HL-60 (cell line): ENCODE measurements at regions not wholly inside any gene's neighbourhood (a gene's known extent, or its start where the extent isn't known, plus 50 kb on each side); places are given as distances from the start of the nearest gene placed in this dataset.

Experiments
- DNase-seq, 2 experiments: peaks; one replicate each; pipeline ENCODE4 v3.0.0-alpha.2; 2010 to 2020; ENCODE audit warnings: low read depth in 1 of 2, low spot score in 1 of 2
- H3K27ac ChIP-seq: fragments of 250-450 bp; sonication (Bioruptor Pico); replicated peaks from 2 replicates; pipeline ENCODE4 v1.5.1; 2020; ENCODE audit warnings: mild to moderate bottlenecking, moderate library complexity
- H3K27me3 ChIP-seq: fragments of 250-450 bp; sonication (Bioruptor Pico); 2 replicates; pipeline ENCODE4 v1.5.1; 2021; ENCODE audit warnings: mild to moderate bottlenecking, moderate library complexity; ENCODE audit not compliant: insufficient read depth, poor library complexity, severe bottlenecking
- H3K4me3 ChIP-seq: replicated peaks from 2 replicates; pipeline ENCODE4 v1.5.1; 2011; ENCODE audit warnings: mild to moderate bottlenecking, control low read depth, low read length; ENCODE audit not compliant: insufficient read depth
- GABPA ChIP-seq: IDR thresholded peaks from 2 replicates; pipeline ENCODE4 v1.6.1; 2012; ENCODE audit warnings: low read depth
- POLR2AphosphoS5 ChIP-seq: IDR thresholded peaks from 2 replicates; pipeline ENCODE4 v1.6.1; 2012; ENCODE audit warnings: low read depth
- SPI1 ChIP-seq: IDR thresholded peaks from 2 replicates; pipeline ENCODE4 v1.6.1; 2012; ENCODE audit warnings: low read depth, mild to moderate bottlenecking, borderline replicate concordance
- TF ChIP-seq, protein P1 (sequence below): IDR thresholded peaks from one replicate; pipeline ENCODE4 v1.5.1; 2011; ENCODE audit warnings: low read length, control low read depth, inconsistent platforms; ENCODE audit not compliant: insufficient read depth
- TF ChIP-seq, protein P2 (sequence below): IDR thresholded peaks from 2 replicates; pipeline ENCODE4 v1.6.1; 2012; ENCODE audit warnings: low read depth; ENCODE audit not compliant: insufficient replicate concordance

DNA sequence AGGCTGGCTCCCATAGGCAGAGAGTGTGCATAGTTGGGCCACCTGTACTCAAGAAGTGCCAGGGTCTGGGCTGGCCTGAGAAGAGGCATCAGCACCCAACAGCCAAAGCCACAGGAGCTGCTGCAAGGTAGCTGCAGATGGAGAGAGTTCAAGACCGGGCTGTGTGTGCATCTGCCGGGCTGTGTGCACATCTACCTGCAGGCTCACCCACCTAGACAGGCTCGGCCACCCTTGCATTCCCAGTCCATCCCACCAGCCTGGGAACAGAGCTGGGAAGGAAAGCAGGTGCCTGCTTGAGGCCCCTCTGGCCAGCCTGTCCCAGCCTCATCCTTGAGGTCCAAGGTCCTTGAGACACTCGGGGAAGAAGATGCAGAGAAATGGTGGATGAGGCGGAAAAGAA is 194.4 kb upstream of the AJAP1 start:
- TF ChIP-seq GABPA, result no peak
- TF ChIP-seq, protein P1, sequence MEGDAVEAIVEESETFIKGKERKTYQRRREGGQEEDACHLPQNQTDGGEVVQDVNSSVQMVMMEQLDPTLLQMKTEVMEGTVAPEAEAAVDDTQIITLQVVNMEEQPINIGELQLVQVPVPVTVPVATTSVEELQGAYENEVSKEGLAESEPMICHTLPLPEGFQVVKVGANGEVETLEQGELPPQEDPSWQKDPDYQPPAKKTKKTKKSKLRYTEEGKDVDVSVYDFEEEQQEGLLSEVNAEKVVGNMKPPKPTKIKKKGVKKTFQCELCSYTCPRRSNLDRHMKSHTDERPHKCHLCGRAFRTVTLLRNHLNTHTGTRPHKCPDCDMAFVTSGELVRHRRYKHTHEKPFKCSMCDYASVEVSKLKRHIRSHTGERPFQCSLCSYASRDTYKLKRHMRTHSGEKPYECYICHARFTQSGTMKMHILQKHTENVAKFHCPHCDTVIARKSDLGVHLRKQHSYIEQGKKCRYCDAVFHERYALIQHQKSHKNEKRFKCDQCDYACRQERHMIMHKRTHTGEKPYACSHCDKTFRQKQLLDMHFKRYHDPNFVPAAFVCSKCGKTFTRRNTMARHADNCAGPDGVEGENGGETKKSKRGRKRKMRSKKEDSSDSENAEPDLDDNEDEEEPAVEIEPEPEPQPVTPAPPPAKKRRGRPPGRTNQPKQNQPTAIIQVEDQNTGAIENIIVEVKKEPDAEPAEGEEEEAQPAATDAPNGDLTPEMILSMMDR, result no peak
- TF ChIP-seq, protein P2, sequence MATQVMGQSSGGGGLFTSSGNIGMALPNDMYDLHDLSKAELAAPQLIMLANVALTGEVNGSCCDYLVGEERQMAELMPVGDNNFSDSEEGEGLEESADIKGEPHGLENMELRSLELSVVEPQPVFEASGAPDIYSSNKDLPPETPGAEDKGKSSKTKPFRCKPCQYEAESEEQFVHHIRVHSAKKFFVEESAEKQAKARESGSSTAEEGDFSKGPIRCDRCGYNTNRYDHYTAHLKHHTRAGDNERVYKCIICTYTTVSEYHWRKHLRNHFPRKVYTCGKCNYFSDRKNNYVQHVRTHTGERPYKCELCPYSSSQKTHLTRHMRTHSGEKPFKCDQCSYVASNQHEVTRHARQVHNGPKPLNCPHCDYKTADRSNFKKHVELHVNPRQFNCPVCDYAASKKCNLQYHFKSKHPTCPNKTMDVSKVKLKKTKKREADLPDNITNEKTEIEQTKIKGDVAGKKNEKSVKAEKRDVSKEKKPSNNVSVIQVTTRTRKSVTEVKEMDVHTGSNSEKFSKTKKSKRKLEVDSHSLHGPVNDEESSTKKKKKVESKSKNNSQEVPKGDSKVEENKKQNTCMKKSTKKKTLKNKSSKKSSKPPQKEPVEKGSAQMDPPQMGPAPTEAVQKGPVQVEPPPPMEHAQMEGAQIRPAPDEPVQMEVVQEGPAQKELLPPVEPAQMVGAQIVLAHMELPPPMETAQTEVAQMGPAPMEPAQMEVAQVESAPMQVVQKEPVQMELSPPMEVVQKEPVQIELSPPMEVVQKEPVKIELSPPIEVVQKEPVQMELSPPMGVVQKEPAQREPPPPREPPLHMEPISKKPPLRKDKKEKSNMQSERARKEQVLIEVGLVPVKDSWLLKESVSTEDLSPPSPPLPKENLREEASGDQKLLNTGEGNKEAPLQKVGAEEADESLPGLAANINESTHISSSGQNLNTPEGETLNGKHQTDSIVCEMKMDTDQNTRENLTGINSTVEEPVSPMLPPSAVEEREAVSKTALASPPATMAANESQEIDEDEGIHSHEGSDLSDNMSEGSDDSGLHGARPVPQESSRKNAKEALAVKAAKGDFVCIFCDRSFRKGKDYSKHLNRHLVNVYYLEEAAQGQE, result no peak
- TF ChIP-seq SPI1, result no peak
- no peak for TF ChIP-seq POLR2AphosphoS5
- DNase-seq, result no peak

DNA sequence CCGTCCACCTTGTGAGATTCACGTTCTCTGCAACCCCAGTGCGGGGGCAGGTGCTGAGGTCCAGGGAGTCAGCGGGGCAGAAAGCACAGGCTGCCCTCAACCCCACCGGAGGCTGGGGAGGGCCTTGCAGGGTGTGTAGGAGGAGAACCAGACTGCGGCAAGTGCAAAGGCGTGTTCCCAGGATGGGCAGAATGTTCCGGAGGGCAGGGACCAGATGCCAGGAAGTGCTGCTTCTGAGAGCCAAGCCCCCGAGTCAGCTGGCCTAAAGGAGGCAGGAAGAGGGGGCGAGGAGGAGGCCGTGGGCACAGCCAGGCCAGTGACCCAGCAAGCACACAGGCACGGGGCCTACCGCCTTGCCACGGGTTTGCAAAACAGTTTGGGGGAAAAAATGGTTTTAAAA is 193.8 kb upstream of the AJAP1 start:
- Histone ChIP-seq H3K27ac (no peak overlapping the region), H3K4me3 (no peak overlapping the region), H3K27me3 (no peaks in the 10 kb centered on the region)
- TF ChIP-seq, protein P2, result no peak
- no peak for TF ChIP-seq SPI1
- TF ChIP-seq POLR2AphosphoS5, result no peak
- no peak for TF ChIP-seq GABPA
- TF ChIP-seq, protein P1, result no peak
- DNase-seq, result no peak

More for the DNA sequence above, 194.4 kb upstream of the AJAP1 start:
- no peaks in the 10 kb centered on the region for H3K27me3 ChIP-seq
- no peak overlapping the region for H3K4me3 ChIP-seq
- no peak overlapping the region for H3K27ac ChIP-seq

DNA sequence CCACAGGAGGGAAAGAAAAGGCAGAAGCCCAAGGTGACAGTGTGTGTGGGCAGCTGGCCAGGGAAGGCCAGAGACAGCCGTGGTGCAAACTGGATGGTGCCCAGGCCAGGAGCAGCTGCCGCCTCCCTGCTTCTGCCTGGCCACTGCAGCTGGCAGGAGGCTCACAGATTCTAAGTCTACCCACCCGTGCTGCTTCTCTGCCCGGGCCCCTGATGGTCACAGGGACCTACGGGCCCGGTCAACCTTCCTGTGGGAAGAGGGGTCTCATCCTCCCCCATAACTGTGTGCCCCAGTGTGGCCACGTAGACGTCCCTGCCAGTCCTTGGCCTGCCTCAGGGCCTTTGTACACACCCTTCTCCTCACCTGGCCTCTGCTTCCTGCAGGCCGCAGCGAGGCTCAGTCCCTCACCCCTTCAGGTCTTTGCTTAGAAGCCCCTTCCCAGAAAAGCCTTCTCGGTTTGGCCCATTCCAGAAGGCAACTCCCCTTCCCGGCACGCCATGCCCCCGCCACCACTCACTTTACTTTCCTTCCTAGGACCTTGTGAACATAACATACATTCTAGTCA is 192.6 kb upstream of the AJAP1 start:
- TF ChIP-seq SPI1 (no peak), POLR2AphosphoS5 (no peak), GABPA (no peak)
- Histone ChIP-seq H3K4me3 (no peak overlapping the region), H3K27ac (no peak overlapping the region), H3K27me3 (no peaks in the 10 kb centered on the region)
- no peak for DNase-seq

DNA sequence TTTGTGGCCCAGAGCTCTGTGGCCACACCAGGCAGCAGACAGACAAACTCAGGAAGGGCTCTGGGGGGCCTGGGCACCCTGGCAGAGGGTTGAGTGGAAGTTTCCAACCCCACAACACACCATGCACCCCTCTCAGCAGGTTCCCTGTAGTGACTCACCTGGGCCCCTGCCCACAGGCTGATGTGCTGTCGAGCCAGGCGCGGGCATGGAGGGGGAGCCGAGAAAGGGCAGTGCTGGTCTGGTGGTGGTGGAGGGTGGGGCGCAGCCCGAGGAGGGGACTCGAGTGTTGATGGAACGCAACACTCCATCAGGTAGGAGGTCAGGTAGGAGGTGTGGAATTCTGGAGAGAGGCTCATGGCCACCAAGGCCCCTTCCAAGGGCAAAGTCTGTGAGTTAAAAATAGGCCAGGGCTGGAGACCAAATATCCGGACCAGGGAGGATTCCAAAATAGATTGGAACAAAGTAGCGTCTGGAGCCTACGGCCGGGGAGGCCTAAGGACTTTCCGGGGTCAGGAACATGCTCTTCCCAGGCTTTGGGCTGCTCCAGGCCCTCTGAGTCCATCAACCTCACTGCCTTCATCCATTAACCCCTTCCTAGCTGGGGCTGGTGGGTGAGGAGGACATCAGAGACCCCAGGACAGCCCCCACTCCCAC is 191.5 kb upstream of the AJAP1 start:
- Histone ChIP-seq H3K27ac (no peak overlapping the region), H3K4me3 (no peak overlapping the region), H3K27me3 (no peaks in the 10 kb centered on the region)
- no peak for DNase-seq
- no peak for TF ChIP-seq GABPA
- TF ChIP-seq POLR2AphosphoS5, result no peak
- TF ChIP-seq, protein P2, result no peak
- TF ChIP-seq, protein P1, result no peak
- no peak for TF ChIP-seq SPI1
